Astrocyte (in vitro differentiated cells and primary cell): ENCODE measurements at regions not wholly inside any gene's neighbourhood (a gene's known extent, or its start where the extent isn't known, plus 50 kb on each side); places are given as distances from the start of the nearest gene placed in this dataset.

Experiments used
- CTCF ChIP-seq: IDR thresholded peaks from 2 replicates; pipeline ENCODE4 v1.5.1; 2011; ENCODE audit warnings: low read depth, mild to moderate bottlenecking, inconsistent platforms, low read length, moderate library complexity; ENCODE audit not compliant: insufficient read depth
- EZH2 ChIP-seq: IDR thresholded peaks from 2 replicates; pipeline ENCODE4 v1.6.1; 2012; ENCODE audit warnings: mild to moderate bottlenecking, low read length, inconsistent platforms; ENCODE audit not compliant: insufficient read depth

GRCh38 chr13:89238496-89238895 is 1567.3 kb downstream of the SLITRK5 start:
- TF ChIP-seq CTCF (no peak), EZH2 (no peak)
